ENCODE measurements at regions not wholly inside any gene's neighbourhood (a gene's known extent, or its start where the extent isn't known, plus 50 kb on each side); places are given as distances from the start of the nearest gene placed in this dataset.
A peak's percentile ranks its signal among the peaks of the same experiment; 100 is the strongest.

GRCh38 chr10:117074621-117075020 is 63.4 kb downstream of the VAX1 start:
- no peak overlapping the region for H3K4ac ChIP-seq (replicated peaks; ENCODE audit: insufficient read length, low read depth, low read length)
- CTCF ChIA-PET (ENCODE audit: partially characterized antibody), result interaction anchor here (0.9 to 5.0 kb wide), 10 partner anchors 30 to 287 kb away, joined by 3 to 31 read pairs (median 4); no protein-coding TSS in a partner anchor
- POLR2A ChIA-PET (ENCODE audit: partially characterized antibody), result no interaction called here
- TF ChIP-seq RNF2 (IDR thresholded peaks at IDR 0.05; ENCODE audit: borderline replicate concordance, low read depth, low read length, missing control alignments, poor library complexity, severe bottlenecking) (no peak), RAD21 (IDR thresholded peaks at IDR 0.05 in 1 of 2, conservative IDR thresholded peaks at IDR 0.05 in 1 of 2; ENCODE audit: low read depth in 2 of 2, low read length in 2 of 2) (peak; percentile 80 to 81), CTCF (IDR thresholded peaks at IDR 0.05; ENCODE audit: control extremely low read depth in 1 of 3, insufficient read depth in 1 of 3, low read depth in 1 of 3, low read length in 3 of 3) (peak; percentile 40 to 62 (median 51)), SAP30 (IDR thresholded peaks at IDR 0.05; ENCODE audit: insufficient read depth, insufficient replicate concordance, low read length) (no peak), CHD2 (IDR thresholded peaks at IDR 0.05; ENCODE audit: low read length) (no peak), TAF1 (IDR thresholded peaks at IDR 0.05; ENCODE audit: low read depth, low read length) (no peak), RFX5 (IDR thresholded peaks at IDR 0.05; ENCODE audit: borderline replicate concordance, low read depth, low read length) (no peak), USF2 (IDR thresholded peaks at IDR 0.05; ENCODE audit: low read length) (no peak), TBP (IDR thresholded peaks at IDR 0.05; ENCODE audit: low read depth, low read length) (no peak)

More at GRCh38 chr10:117074621-117075020, 63.4 kb downstream of the VAX1 start:
- Histone ChIP-seq H3K79me1 (ENCODE audit: low read depth, low read length) (no peaks in the 10 kb centered on the region), H2BK120ac (replicated peaks; ENCODE audit: low read depth, low read length) (no peak overlapping the region), H4K20me1 (replicated peaks in 1 of 2; ENCODE audit: control insufficient read depth in 1 of 2, insufficient read depth in 2 of 2, low read length in 2 of 2) (no peaks in the 10 kb centered on the region), H3K14ac (ENCODE audit: insufficient read length) (no peak overlapping the region), H3K56ac (replicated peaks; ENCODE audit: insufficient read length, low read depth, low read length) (no peak overlapping the region), H3K79me2 (ENCODE audit: control insufficient read depth in 1 of 2, insufficient read depth in 2 of 2, low read length in 2 of 2) (no peaks in the 10 kb centered on the region), H3K23me2 (ENCODE audit: low read depth, low read length) (no peaks in the 10 kb centered on the region; the same call in 1 of the 2 replicates), H3K27ac (ENCODE audit: low read depth, low read length) (no peak overlapping the region), H3K9me3 (ENCODE audit: insufficient read depth in 2 of 2, low read depth in 1 of 2, low read length in 1 of 2) (no peaks in the 10 kb centered on the region), H2BK5ac (ENCODE audit: low read depth, low read length) (no peak overlapping the region), H2AFZ (ENCODE audit: low read length) (no peak overlapping the region), H3K9ac (replicated peaks in 1 of 4; ENCODE audit: extremely low read depth in 1 of 4, low read depth in 3 of 4, low read length in 3 of 4) (no peak overlapping the region), H3K36me3 (ENCODE audit: control insufficient read depth in 2 of 4, insufficient read depth in 4 of 4, low read length in 3 of 4) (no peaks in the 10 kb centered on the region), H3K4me3 (ENCODE audit: extremely low read depth in 1 of 4, insufficient read depth in 2 of 4, low read depth in 3 of 4, low read length in 4 of 4) (no peak overlapping the region), H4K91ac (replicated peaks; ENCODE audit: insufficient read length, low read length) (no peak overlapping the region), H3K4me1 (replicated peaks in 1 of 4; ENCODE audit: control insufficient read depth in 3 of 4, insufficient read depth in 4 of 4, low read length in 3 of 4) (no peaks in the 10 kb centered on the region), H2BK15ac (ENCODE audit: low read length) (no peak overlapping the region), H3K18ac (ENCODE audit: extremely low read depth, low read length) (no peak overlapping the region; the same call in 1 of the 2 replicates), H2AK5ac (ENCODE audit: low read depth, low read length) (no peak overlapping the region), H4K8ac (ENCODE audit: extremely low read depth, insufficient read depth, low read length) (no peak overlapping the region), H3K27me3 (replicated peaks in 1 of 4; ENCODE audit: control insufficient read depth in 3 of 4, extremely low read depth in 1 of 4, insufficient read depth in 3 of 4, low read length in 3 of 4) (no peaks in the 10 kb centered on the region), H2BK12ac (ENCODE audit: low read depth, low read length) (no peak overlapping the region), H3K23ac (ENCODE audit: insufficient read length) (no peak overlapping the region), H3K4me2 (ENCODE audit: insufficient read depth in 1 of 2, low read depth in 2 of 2, low read length in 2 of 2) (no peak overlapping the region), H4K5ac (ENCODE audit: insufficient read length, low read depth, low read length) (no peak overlapping the region), H2BK20ac (ENCODE audit: low read length) (no peak overlapping the region)
- FAIRE-seq, result peak; percentile 13
- DNase-seq (ENCODE audit: low read depth in 1 of 2, low spot score in 2 of 2), result no peak
- 57% methylated on average over 2 of the region's 2 CpGs; no CpG with 5 or more reads in 1 of the 2 experiments for WGBS, 2 experiments (ENCODE audit: extremely low coverage in 1 of 2, insufficient coverage in 1 of 2, insufficient read length in 1 of 2, insufficient replicate concordance in 2 of 2, low coverage in 1 of 2, low lambda C conversion rate in 2 of 2, missing lambda C conversion rate in 1 of 2)
